Gastrocnemius medialis (tissue), 4 donors: ENCODE measurements at regions not wholly inside any gene's neighbourhood (a gene's known extent, or its start where the extent isn't known, plus 50 kb on each side); places are given as distances from the start of the nearest gene placed in this dataset.

Experiments
- ATAC-seq, 2 donors: fragments of 150-250 bp; one replicate each; pipeline ENCODE4 v1.9.1; 2016
- DNase-seq, 2 donors: peaks; one replicate each; pipeline ENCODE4 v3.0.0-alpha.2; 2019
- H3K27ac ChIP-seq, 4 donors: fragments of 200-600 bp; sonication (generic); 1 replicate in 1 of 4; 2 replicates in 3 of 4; pipeline ENCODE4 v1.5.1; 2016 to 2018; ENCODE audit warnings: mild to moderate bottlenecking in 2 of 4, moderate library complexity in 1 of 4
- H3K27me3 ChIP-seq, 3 donors: fragments of 200-600 bp; sonication (generic) in 2 of 3; 1 replicate in 1 of 3; 2 replicates in 2 of 3; pipeline versions ENCODE4 v1.5.1 to v1.6.0; 2016 to 2019; ENCODE audit warnings: mild to moderate bottlenecking in 1 of 3, moderate library complexity in 1 of 3
- H3K36me3 ChIP-seq, 2 donors: fragments of 200-600 bp; sonication (generic) in 1 of 2; one replicate each; pipeline ENCODE4 v1.5.1; 2017 to 2018
- H3K4me1 ChIP-seq, 2 donors: fragments of 200-600 bp; sonication (generic) in 1 of 2; one replicate each; pipeline ENCODE4 v1.5.1; 2016 to 2017; ENCODE audit warnings: mild to moderate bottlenecking in 2 of 2
- H3K4me3 ChIP-seq, 4 donors: fragments of 200-600 bp; sonication (generic) in 3 of 4; 1 replicate in 1 of 4; 2 replicates in 3 of 4; pipeline ENCODE4 v1.5.1; 2016 to 2019; ENCODE audit warnings: mild to moderate bottlenecking in 2 of 4
- H3K9me3 ChIP-seq, 3 donors: fragments of 200-600 bp; sonication (generic) in 2 of 3; 1 replicate in 1 of 3; 2 replicates in 2 of 3; pipeline ENCODE4 v1.5.1; 2016 to 2019
- CTCF ChIP-seq, 5 experiments: fragments of 450-650 bp in 3 of 5; fragments of 200-600 bp in 2 of 5; sonication (generic) in 2 of 5; IDR thresholded peaks in 4 of 5; conservative IDR thresholded peaks in 1 of 5; 1 replicate in 4 of 5; 2 replicates in 1 of 5; pipeline ENCODE4 v1.5.1; 2016 to 2019; ENCODE audit warnings: antibody characterized with exemption in 5 of 5, mild to moderate bottlenecking in 3 of 5, moderate library complexity in 3 of 5
- POLR2A ChIP-seq, 2 donors: fragments of 450-650 bp; IDR thresholded peaks; one replicate each; pipeline ENCODE4 v1.6.1; 2017; ENCODE audit warnings: antibody characterized with exemption in 2 of 2, mild to moderate bottlenecking in 2 of 2, moderate library complexity in 2 of 2
- in situ Hi-C, 4 donors: fragments of 200-750 bp; cut with MboI; loops; one replicate each; pipeline versions ENCODE4 v1.15.0 to v1.8.0; 2017; ENCODE audit warnings: low sequenced_read_pairs in 4 of 4
- intact Hi-C: fragments of 100-400 bp; cut with DNase I; formaldehyde crosslinking; loops from one replicate; pipeline ENCODE4 v1.15.1; 2023; ENCODE audit warnings: low total_unique reads

- Histone ChIP-seq H3K27ac (no peak overlapping the region), H3K36me3 (no peaks in the 10 kb centered on the region), H3K4me1 (no peaks in the 10 kb centered on the region), H3K27me3 (peaks cover 0 to 4% (median 0%) of the 10 kb centered on the region in 3 donors), H3K4me3 (no peak overlapping the region), H3K9me3 (no peaks in the 10 kb centered on the region)
- ATAC-seq (no peak), DNase-seq (no peak)
- in situ Hi-C loops (no loop called here), intact Hi-C loops (no loop called here)
- no peak for TF ChIP-seq CTCF (IDR thresholded peaks at IDR 0.05 in 4 of 5, conservative IDR thresholded peaks at IDR 0.05 in 1 of 5)
- TF ChIP-seq POLR2A (IDR thresholded peaks at IDR 0.05): no peak
These were observed 95.6 kb upstream of the CACNA1E start for GRCh38 chr1:181387702-181388101.

- ATAC-seq: no peak
- in situ Hi-C loops: no loop called here
- Histone ChIP-seq H3K4me3 (no peak overlapping the region), H3K27me3 (peaks cover 0 to 4% (median 0%) of the 10 kb centered on the region in 3 donors), H3K27ac (no peak overlapping the region), H3K4me1 (no peaks in the 10 kb centered on the region), H3K36me3 (no peaks in the 10 kb centered on the region), H3K9me3 (no peaks in the 10 kb centered on the region)
- TF ChIP-seq POLR2A (IDR thresholded peaks at IDR 0.05) (no peak), CTCF (IDR thresholded peaks at IDR 0.05 in 4 of 5, conservative IDR thresholded peaks at IDR 0.05 in 1 of 5) (no peak)
- no peak for DNase-seq
- intact Hi-C loops: no loop called here
These were observed 92.8 kb upstream of the CACNA1E start for GRCh38 chr1:181390410-181391077.

- in situ Hi-C loops: no loop called here
- no peak overlapping the region for H3K27ac ChIP-seq
- ATAC-seq (no peak), DNase-seq (no peak)
- peaks cover 0 to 4% (median 0%) of the 10 kb centered on the region in 3 donors for H3K27me3 ChIP-seq
- H3K9me3 ChIP-seq: no peaks in the 10 kb centered on the region
- intact Hi-C loops: no loop called here
- no peaks in the 10 kb centered on the region for H3K36me3 ChIP-seq
- H3K4me3 ChIP-seq: no peak overlapping the region
- TF ChIP-seq CTCF (IDR thresholded peaks at IDR 0.05 in 4 of 5, conservative IDR thresholded peaks at IDR 0.05 in 1 of 5) (no peak), POLR2A (IDR thresholded peaks at IDR 0.05) (no peak)
- H3K4me1 ChIP-seq: no peaks in the 10 kb centered on the region
These were observed 91.9 kb upstream of the CACNA1E start for GRCh38 chr1:181391301-181391900.

GRCh38 chr1:181392133-181392532 is 91.2 kb upstream of the CACNA1E start:
- intact Hi-C loops (no loop called here), in situ Hi-C loops (no loop called here)
- H3K9me3 ChIP-seq: no peaks in the 10 kb centered on the region
- no peak overlapping the region for H3K4me3 ChIP-seq
- H3K36me3 ChIP-seq: no peaks in the 10 kb centered on the region
- H3K27ac ChIP-seq: no peak overlapping the region
- no peak for TF ChIP-seq CTCF (IDR thresholded peaks at IDR 0.05 in 4 of 5, conservative IDR thresholded peaks at IDR 0.05 in 1 of 5)
- TF ChIP-seq POLR2A (IDR thresholded peaks at IDR 0.05): no peak
- DNase-seq (no peak), ATAC-seq (no peak)
- H3K4me1 ChIP-seq: no peaks in the 10 kb centered on the region
- peaks cover 0 to 4% (median 0%) of the 10 kb centered on the region in 3 donors for H3K27me3 ChIP-seq
